NCI-H2029 (cell line): ENCODE measurements at regions not wholly inside any gene's neighbourhood (a gene's known extent, or its start where the extent isn't known, plus 50 kb on each side); places are given as distances from the start of the nearest gene placed in this dataset.
A peak's percentile ranks its signal among the peaks of the same experiment; 100 is the strongest.

Experiments used
- DNase-seq: peaks from one replicate; lab custom pipeline; 2025; lab: John Stamatoyannopoulos, UW

DNA sequence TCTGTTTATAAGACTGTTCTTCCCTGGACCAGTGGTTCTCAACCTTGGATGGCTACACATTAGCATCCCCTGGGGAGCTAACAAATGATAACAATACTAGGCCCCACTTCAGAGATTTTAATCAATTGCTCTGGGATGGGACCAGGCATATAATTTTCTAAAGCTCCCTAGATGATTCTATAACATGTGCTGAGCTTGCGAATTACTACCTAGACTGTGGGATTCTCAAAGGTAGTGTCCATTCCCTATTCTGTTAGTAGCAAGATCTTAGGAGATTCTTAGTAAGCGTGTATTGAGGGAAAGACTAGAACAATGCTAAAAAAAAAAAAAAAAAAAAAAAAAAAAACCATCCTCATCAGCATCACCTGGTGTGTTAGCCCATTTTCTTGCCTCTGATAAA lies 412.0 kb upstream of the CDH5 start:
- no peak for DNase-seq

DNA sequence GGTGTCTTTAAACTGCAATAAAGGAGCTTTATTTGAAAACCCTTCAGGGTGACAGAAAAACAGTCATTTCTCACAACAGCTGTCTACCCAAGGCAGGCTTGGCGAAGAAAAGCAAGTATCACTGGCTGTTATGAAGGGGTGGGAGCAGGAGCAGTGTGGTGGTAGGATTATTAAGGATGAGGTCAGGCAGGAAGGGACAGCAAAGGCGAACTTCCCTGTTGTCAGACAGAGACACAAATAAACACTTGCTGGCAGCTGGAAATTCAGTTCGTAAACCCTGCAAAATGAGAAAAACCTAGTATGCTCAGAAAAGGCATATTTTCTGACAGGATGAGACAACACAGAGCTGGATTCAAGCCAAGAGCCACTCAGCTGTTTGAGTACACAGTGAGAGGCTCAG lies 416.3 kb upstream of the CDH5 start:
- peak; percentile 20 for DNase-seq

DNA sequence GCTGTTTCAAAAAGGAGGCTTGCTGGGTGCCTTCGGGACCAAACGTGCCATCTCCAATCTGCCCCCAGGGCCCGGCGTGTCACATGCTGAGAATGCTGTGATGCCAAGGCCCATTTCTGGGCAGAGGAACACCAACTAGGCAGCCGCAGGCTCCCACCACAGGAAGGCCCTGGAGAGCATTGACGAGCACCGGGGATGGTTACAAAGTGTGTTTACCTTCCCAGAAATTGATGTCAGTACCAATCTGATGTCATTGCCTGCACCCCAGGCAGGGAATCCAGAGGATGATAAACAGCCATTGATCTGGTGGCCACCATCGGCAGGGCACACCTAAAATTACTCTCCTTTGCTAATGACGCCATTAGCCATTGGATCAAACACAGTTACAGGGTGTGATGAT lies 418.1 kb upstream of the CDH5 start:
- no peak for DNase-seq

DNA sequence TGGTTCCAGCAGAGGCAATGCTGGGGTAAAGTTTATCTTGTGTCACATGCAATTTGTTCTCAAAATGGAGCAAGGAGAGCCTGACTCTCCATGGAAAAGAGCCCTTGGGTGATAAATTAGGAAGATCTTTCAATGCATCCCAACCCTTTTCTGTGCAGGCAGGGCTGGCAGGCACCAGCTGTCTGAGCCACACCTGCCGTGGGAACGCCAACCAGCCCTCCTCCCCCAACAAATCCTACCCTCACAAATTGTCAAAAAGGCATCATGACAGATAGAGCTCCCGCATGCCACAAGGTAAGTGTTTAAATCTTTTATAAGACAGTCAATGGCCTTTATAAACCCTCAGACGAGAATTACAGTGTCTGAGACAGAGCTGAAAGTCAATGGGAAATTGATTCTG lies 418.5 kb upstream of the CDH5 start:
- DNase-seq = no peak

DNA sequence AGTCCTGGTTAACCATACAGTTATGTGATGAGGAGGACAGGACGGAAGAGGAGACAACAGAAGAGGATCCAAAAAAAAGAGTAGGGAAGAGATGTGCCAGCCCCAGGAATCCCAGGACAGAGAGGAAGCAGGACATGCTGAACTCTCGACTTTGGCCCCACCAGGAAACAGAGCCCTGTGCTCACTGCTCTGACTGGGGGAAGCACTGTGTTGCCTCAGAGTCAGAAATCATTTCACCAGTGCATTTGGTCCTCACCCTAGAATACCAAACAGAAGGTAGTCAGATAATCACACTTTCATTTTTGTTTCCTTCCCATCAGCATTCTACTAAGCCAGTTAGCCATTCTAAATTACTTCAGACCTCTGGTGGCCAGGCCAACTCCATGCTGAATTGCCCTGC lies 421.0 kb upstream of the CDH5 start:
- no peak for DNase-seq

- no peak for DNase-seq
Measured at GRCh38 chr16:65944361-65944760, 422.1 kb upstream of the CDH5 start.

- no peak for DNase-seq
Measured at GRCh38 chr16:65940711-65941110, 425.8 kb upstream of the CDH5 start.

DNA sequence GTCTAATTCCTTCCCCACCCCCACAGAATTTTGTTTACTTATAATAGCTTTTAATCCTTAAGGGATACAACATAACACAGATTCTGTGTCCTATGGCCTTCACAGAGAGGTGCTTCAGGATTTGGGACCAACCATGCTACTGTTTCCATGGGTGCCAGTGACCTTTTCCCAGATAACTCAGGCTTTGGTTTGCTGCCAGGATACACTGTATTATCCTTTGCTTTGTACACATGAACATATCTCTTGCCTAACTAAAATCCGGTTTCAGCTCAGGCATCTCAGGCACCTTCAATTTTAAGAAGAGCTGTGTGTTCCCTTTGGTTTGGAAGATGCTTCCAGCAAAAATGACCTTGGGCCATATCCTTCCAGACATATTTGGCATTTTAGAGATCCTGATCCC lies 428.4 kb upstream of the CDH5 start:
- DNase-seq = no peak

GRCh38 chr16:65937455-65937854 lies 429.0 kb upstream of the CDH5 start:
- no peak for DNase-seq

DNA sequence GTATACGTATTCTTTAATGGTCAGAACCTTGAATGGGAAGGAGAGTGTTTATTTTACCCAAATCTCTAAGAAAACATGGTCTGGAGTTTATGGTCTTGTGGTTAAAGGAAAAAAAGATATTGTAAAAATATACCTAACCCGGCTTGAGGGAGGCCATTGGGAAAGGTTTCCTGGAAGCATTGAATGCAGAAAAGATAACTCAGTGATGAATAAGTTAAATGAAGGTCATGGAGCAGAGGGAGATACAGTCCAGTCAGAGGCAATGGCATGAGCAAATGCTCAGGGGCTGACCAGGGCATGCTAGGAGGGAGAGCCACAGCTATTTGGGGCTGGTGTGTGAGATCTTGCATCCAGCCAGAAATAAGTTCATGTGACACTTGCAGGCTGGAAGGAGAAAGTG lies 430.4 kb upstream of the CDH5 start:
- DNase-seq = no peak

DNA sequence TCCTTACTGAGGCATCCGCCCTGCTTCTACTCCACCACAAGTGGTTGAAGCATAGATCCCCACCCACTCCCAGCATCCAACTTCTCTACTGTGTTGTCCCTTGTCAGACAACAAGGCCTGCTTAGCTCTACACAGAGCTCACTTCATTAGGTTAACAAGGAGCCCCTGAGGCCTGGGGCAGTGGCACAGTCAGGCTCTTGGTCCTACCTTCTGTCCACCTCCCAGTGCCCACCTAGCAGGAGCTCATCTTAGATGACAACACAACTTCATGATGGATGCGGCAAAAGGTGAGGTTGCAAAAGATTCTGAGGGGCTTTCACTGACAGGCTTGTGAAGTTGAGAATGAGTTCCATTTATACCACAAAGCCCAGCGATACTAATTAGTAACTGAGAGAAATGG lies 432.0 kb upstream of the CDH5 start:
- DNase-seq = no peak

- DNase-seq = no peak
Measured at GRCh38 chr16:65933703-65934102, 432.8 kb upstream of the CDH5 start.

GRCh38 chr16:65932350-65933072 lies 434.0 kb upstream of the CDH5 start:
- no peak for DNase-seq

DNA sequence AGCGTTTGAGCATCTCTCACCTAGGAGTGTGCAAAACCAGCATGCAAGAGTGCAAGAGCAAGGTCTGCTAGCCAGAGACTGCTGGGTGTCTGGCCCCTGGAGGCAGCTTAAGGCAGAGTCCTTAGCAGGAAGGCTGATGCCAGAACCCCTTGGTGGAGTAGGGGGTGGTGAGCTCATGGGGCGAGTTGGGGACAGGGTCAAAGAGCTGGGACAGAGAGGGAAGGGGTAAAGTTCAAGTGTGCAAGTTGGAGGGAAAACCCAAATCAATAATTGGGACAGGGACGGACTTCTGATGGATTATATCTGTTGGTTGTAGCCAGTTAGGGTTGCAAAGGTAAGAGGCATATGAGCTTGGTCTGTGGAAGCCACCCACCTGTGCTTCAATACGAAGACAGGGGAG lies 443.6 kb upstream of the CDH5 start:
- no peak for DNase-seq

- no peak for DNase-seq
Measured at GRCh38 chr16:65919986-65920376, 446.5 kb upstream of the CDH5 start.

- no peak for DNase-seq
Measured at GRCh38 chr16:65919145-65919985, 447.1 kb upstream of the CDH5 start.

GRCh38 chr16:65917466-65917865 lies 449.0 kb upstream of the CDH5 start:
- DNase-seq = no peak

- DNase-seq = no peak
Measured at GRCh38 chr16:65916995-65917394, 449.5 kb upstream of the CDH5 start.

GRCh38 chr16:65910291-65910690 lies 456.2 kb upstream of the CDH5 start:
- DNase-seq = no peak

GRCh38 chr16:65909310-65910050 lies 457.0 kb upstream of the CDH5 start:
- peak; percentile 72 for DNase-seq

GRCh38 chr16:65908568-65908967 lies 457.9 kb upstream of the CDH5 start:
- DNase-seq = no peak

DNA sequence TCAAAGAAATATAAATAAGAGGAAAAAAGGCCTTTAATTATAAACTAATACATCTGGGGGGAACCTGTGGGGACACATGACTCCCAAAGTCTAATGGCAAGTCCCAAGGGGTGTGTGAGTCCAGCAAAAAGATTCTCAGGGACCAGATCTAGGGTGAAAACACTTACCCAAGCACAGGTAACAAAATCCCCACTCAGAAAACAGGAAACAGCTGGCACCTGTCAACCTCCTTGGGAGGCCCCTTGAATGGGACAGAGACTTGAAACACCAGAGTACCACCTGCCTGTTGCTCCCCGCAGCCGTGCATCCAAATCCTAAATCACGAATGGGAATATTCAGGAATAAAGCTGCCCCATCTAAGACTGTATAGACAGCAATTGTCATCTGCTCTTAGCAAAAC lies 461.2 kb upstream of the CDH5 start:
- peak; percentile 21 for DNase-seq
